Stomach (tissue), 8 donors: ENCODE measurements at regions not wholly inside any gene's neighbourhood (a gene's known extent, or its start where the extent isn't known, plus 50 kb on each side); places are given as distances from the start of the nearest gene placed in this dataset.

Experiments used
- DNase-seq, 2 donors: peaks; one replicate each; pipeline versions ENCODE4 v3.0.0 to v3.0.0-alpha.2; 2013 to 2019
- H3K27ac ChIP-seq, 5 donors: fragments of 200-600 bp in 4 of 5; sonication (generic) in 4 of 5; one replicate each; pipeline ENCODE4 v1.5.1; 2013 to 2019; ENCODE audit warnings: mild to moderate bottlenecking in 1 of 5, moderate library complexity in 1 of 5
- H3K27me3 ChIP-seq, 3 donors: fragments of 200-600 bp; sonication (generic); one replicate each; pipeline ENCODE4 v1.5.1; 2017 to 2019; ENCODE audit warnings: mixed run types in 1 of 3
- H3K36me3 ChIP-seq, 4 donors: fragments of 200-600 bp; sonication (generic); 1 replicate in 3 of 4; 2 replicates in 1 of 4; pipeline ENCODE4 v1.5.1; 2016 to 2019
- H3K4me1 ChIP-seq, 4 donors: fragments of 200-600 bp; sonication (generic); one replicate each; pipeline ENCODE4 v1.5.1; 2016 to 2019
- H3K4me3 ChIP-seq, 4 donors: fragments of 200-600 bp; sonication (generic) in 3 of 4; one replicate each; pipeline ENCODE4 v1.5.1; 2016 to 2019; ENCODE audit warnings: mild to moderate bottlenecking in 1 of 4
- H3K9me3 ChIP-seq, 4 donors: fragments of 200-600 bp; sonication (generic); one replicate each; pipeline ENCODE4 v1.5.1; 2016 to 2019
- CTCF ChIP-seq, 7 experiments: fragments of 450-650 bp in 4 of 7; fragments of 200-600 bp in 3 of 7; sonication (generic) in 3 of 7; IDR thresholded peaks; one replicate each; pipeline ENCODE4 v1.5.1; 2016 to 2019; ENCODE audit warnings: antibody characterized with exemption in 7 of 7, control low read depth in 2 of 7, mild to moderate bottlenecking in 1 of 7
- EP300 ChIP-seq: sonication (generic); formaldehyde crosslinking; IDR thresholded peaks from one replicate; pipeline ENCODE4 v1.6.1; 2017; ENCODE audit warnings: antibody characterized with exemption
- POLR2A ChIP-seq, 4 donors: fragments of 450-650 bp; IDR thresholded peaks; one replicate each; pipeline ENCODE4 v1.6.1; 2016; ENCODE audit warnings: antibody characterized with exemption in 4 of 4, control low read depth in 2 of 4, mild to moderate bottlenecking in 1 of 4, moderate library complexity in 1 of 4
- POLR2AphosphoS5 ChIP-seq, 3 donors: sonication (generic); formaldehyde crosslinking; IDR thresholded peaks; one replicate each; pipeline ENCODE4 v1.6.1; 2016; ENCODE audit warnings: antibody characterized with exemption in 3 of 3
- WGBS, 5 donors: extraction: QIAGEN DNeasy Blood & Tissue Kit in 3 of 5; methylation state at CpG; one replicate each; pipeline versions ENCODE4 v1.1.5 to v1.1.7; 2013 to 2018; 5-methylcytosine and 5-hydroxymethylcytosine counted together
- intact Hi-C: fragments of 100-400 bp; cut with DNase I; formaldehyde crosslinking; loops from one replicate; pipeline ENCODE4 v1.15.1; 2023; ENCODE audit warnings: low total_unique reads
- donor health status: healthy with polysubstance abuse.
- donor health status: Bipolar disorder and iron deficiency.
- donor health status: healthy.

GRCh38 chr12:97359021-97359690, 103.4 kb upstream of the RMST start:
- H3K4me3 ChIP-seq, result no peak overlapping the region
- H3K27me3 ChIP-seq, result no peaks in the 10 kb centered on the region
- no peak for TF ChIP-seq POLR2A (IDR thresholded peaks at IDR 0.05)
- no peak for TF ChIP-seq CTCF (IDR thresholded peaks at IDR 0.05)
- TF ChIP-seq POLR2AphosphoS5 (IDR thresholded peaks at IDR 0.05), result no peak
- WGBS, 5 donors, result 38 to 57% (median 54%) methylated on average over 5 of the region's 5 CpGs
- no peak for DNase-seq
- H3K27ac ChIP-seq, result no peak overlapping the region
- no peaks in the 10 kb centered on the region for H3K4me1 ChIP-seq
- H3K9me3 ChIP-seq, result peaks cover 0 to 6% (median 0%) of the 10 kb centered on the region in 4 donors
- intact Hi-C loops, result no loop called here
- no peaks in the 10 kb centered on the region for H3K36me3 ChIP-seq

- no peak overlapping the region for H3K4me3 ChIP-seq
- H3K4me1 ChIP-seq, result no peaks in the 10 kb centered on the region
- intact Hi-C loops, result no loop called here
- H3K9me3 ChIP-seq, result no peaks in the 10 kb centered on the region
- no peak overlapping the region for H3K27ac ChIP-seq
- H3K36me3 ChIP-seq, result no peaks in the 10 kb centered on the region
- no peaks in the 10 kb centered on the region for H3K27me3 ChIP-seq
- DNase-seq, result no peak
- no peak for TF ChIP-seq CTCF (IDR thresholded peaks at IDR 0.05)
- no peak for TF ChIP-seq POLR2AphosphoS5 (IDR thresholded peaks at IDR 0.05)
- TF ChIP-seq POLR2A (IDR thresholded peaks at IDR 0.05), result no peak
- TF ChIP-seq EP300, result no peak
- 71 to 82% (median 80%) methylated on average over 1 of the region's 1 CpG for WGBS, 5 donors
These were observed 98.9 kb upstream of the RMST start for GRCh38 chr12:97363693-97364092.

GRCh38 chr12:97368462-97369163, 94.0 kb upstream of the RMST start:
- H3K4me1 ChIP-seq, result no peaks in the 10 kb centered on the region
- no peaks in the 10 kb centered on the region for H3K9me3 ChIP-seq
- WGBS, 5 donors, result 50 to 61% (median 55%) methylated on average over 7 of the region's 7 CpGs
- intact Hi-C loops, result no loop called here
- peak in 1 of 2 donors; percentile 15 for DNase-seq
- no peak overlapping the region for H3K4me3 ChIP-seq
- no peaks in the 10 kb centered on the region for H3K36me3 ChIP-seq
- TF ChIP-seq EP300 (no peak), CTCF (IDR thresholded peaks at IDR 0.05) (no peak), POLR2A (IDR thresholded peaks at IDR 0.05) (no peak)
- no peaks in the 10 kb centered on the region for H3K27me3 ChIP-seq
- H3K27ac ChIP-seq, result no peak overlapping the region

GRCh38 chr12:97375310-97375709, 87.3 kb upstream of the RMST start:
- no peak for DNase-seq
- Histone ChIP-seq H3K4me1 (no peaks in the 10 kb centered on the region), H3K4me3 (no peak overlapping the region), H3K9me3 (peaks cover 0 to 2% (median 0%) of the 10 kb centered on the region in 4 donors), H3K27ac (no peak overlapping the region), H3K36me3 (no peaks in the 10 kb centered on the region), H3K27me3 (no peaks in the 10 kb centered on the region)
- 55 to 71% (median 59%) methylated on average over 2 of the region's 2 CpGs for WGBS, 5 donors
- TF ChIP-seq EP300 (no peak), POLR2AphosphoS5 (IDR thresholded peaks at IDR 0.05) (no peak), CTCF (IDR thresholded peaks at IDR 0.05) (no peak), POLR2A (IDR thresholded peaks at IDR 0.05) (no peak)
- intact Hi-C loops, result no loop called here
